ENCODE measurements at regions not wholly inside any gene's neighbourhood (a gene's known extent, or its start where the extent isn't known, plus 50 kb on each side); places are given as distances from the start of the nearest gene placed in this dataset.

GRCh38 chr22:48185071-48186055 is 1422.9 kb downstream of the TBC1D22A start:
- DNase-seq = no peak

- DNase-seq = no peak
Measured at GRCh38 chr22:48182846-48183805, 1420.7 kb downstream of the TBC1D22A start.

GRCh38 chr22:48182031-48182430 is 1419.6 kb downstream of the TBC1D22A start:
- DNase-seq = no peak

GRCh38 chr22:48181263-48181955 is 1419.0 kb downstream of the TBC1D22A start:
- no peak for DNase-seq

- no peak for DNase-seq
Measured at GRCh38 chr22:48180631-48181030, 1418.2 kb downstream of the TBC1D22A start.

- DNase-seq = no peak
Measured at GRCh38 chr22:48179571-48180546, 1417.4 kb downstream of the TBC1D22A start.

GRCh38 chr22:48178536-48178935 is 1416.1 kb downstream of the TBC1D22A start:
- no peak for DNase-seq

GRCh38 chr22:48177631-48178030 is 1415.2 kb downstream of the TBC1D22A start:
- DNase-seq = no peak

GRCh38 chr22:48175721-48176120 is 1413.3 kb downstream of the TBC1D22A start:
- DNase-seq = no peak

- DNase-seq = no peak
Measured at GRCh38 chr22:48173773-48174160, 1411.3 kb downstream of the TBC1D22A start.

- no peak for DNase-seq
Measured at GRCh38 chr22:48173061-48173772, 1410.8 kb downstream of the TBC1D22A start.

- no peak for DNase-seq
Measured at GRCh38 chr22:48171271-48171691, 1408.8 kb downstream of the TBC1D22A start.

GRCh38 chr22:48169227-48169626 is 1406.8 kb downstream of the TBC1D22A start:
- no peak for DNase-seq

- DNase-seq = no peak
Measured at GRCh38 chr22:48167238-48167637, 1404.8 kb downstream of the TBC1D22A start.

- DNase-seq = no peak
Measured at GRCh38 chr22:48161298-48161697, 1398.8 kb downstream of the TBC1D22A start.

- no peak for DNase-seq
Measured at GRCh38 chr22:48157676-48158075, 1395.2 kb downstream of the TBC1D22A start.

- no peak for DNase-seq
Measured at GRCh38 chr22:48156603-48157355, 1394.3 kb downstream of the TBC1D22A start.

- DNase-seq = no peak
Measured at GRCh38 chr22:48155446-48155845, 1393.0 kb downstream of the TBC1D22A start.

GRCh38 chr22:48154943-48155240 is 1392.4 kb downstream of the TBC1D22A start:
- DNase-seq = no peak
